Liver (tissue), 8 donors: ENCODE measurements at regions not wholly inside any gene's neighbourhood (a gene's known extent, or its start where the extent isn't known, plus 50 kb on each side); places are given as distances from the start of the nearest gene placed in this dataset.
"Not testable (repeated sequence)": the region's sequence is repeated elsewhere in the genome, so short reads cannot be mapped to it uniquely, and the experiment has no call there.

ENCODE experiments used
- DNase-seq: peaks from one replicate; pipeline ENCODE4 v3.0.0-alpha.2; 2017; ENCODE audit warnings: low spot score
- H3K27ac ChIP-seq, 2 donors: one replicate each; pipeline ENCODE4 v1.7.0; 2013; ENCODE audit warnings: inconsistent platforms in 2 of 2, low read length in 2 of 2, control low read depth in 1 of 2, low read depth in 1 of 2, mild to moderate bottlenecking in 1 of 2
- H3K27me3 ChIP-seq, 4 donors: one replicate each; pipeline versions ENCODE4 v1.6.1 to v1.7.0; 2013; ENCODE audit warnings: low read length in 3 of 4, inconsistent platforms in 1 of 4, mild to moderate bottlenecking in 1 of 4, moderate library complexity in 1 of 4; ENCODE audit not compliant: control insufficient read depth in 4 of 4, insufficient read depth in 4 of 4
- H3K36me3 ChIP-seq, 4 donors: one replicate each; pipeline versions ENCODE4 v1.6.1 to v1.7.0; 2013; ENCODE audit warnings: low read length in 3 of 4, mild to moderate bottlenecking in 3 of 4, low read depth in 1 of 4, moderate library complexity in 1 of 4; ENCODE audit not compliant: control insufficient read depth in 4 of 4, insufficient read depth in 3 of 4
- H3K4me1 ChIP-seq, 4 donors: one replicate each; pipeline versions ENCODE4 v1.6.1 to v1.7.0; 2013; ENCODE audit warnings: low read length in 3 of 4, mild to moderate bottlenecking in 3 of 4, moderate library complexity in 1 of 4; ENCODE audit not compliant: control insufficient read depth in 4 of 4, insufficient read depth in 4 of 4
- H3K4me3 ChIP-seq, 3 donors: one replicate each; pipeline versions ENCODE4 v1.6.1 to v1.7.0; 2013; ENCODE audit warnings: low read length in 3 of 3, control low read depth in 1 of 3, low read depth in 1 of 3, mild to moderate bottlenecking in 1 of 3
- H3K9ac ChIP-seq, 2 donors: one replicate each; pipeline ENCODE4 v1.7.0; 2013; ENCODE audit warnings: low read length in 2 of 2, mild to moderate bottlenecking in 2 of 2, moderate library complexity in 2 of 2, control low read depth in 1 of 2, low read depth in 1 of 2
- H3K9me3 ChIP-seq, 4 donors: one replicate each; pipeline versions ENCODE4 v1.6.1 to v1.7.0; 2013; ENCODE audit warnings: low read length in 3 of 4; ENCODE audit not compliant: control insufficient read depth in 4 of 4
- EGR1 ChIP-seq, 2 donors: IDR thresholded peaks; 2 replicates each; pipeline ENCODE4 v1.6.1; 2016 to 2018; ENCODE audit warnings: antibody characterized with exemption in 2 of 2, low read depth in 2 of 2
- FOXA1 ChIP-seq: IDR thresholded peaks from 2 replicates; pipeline ENCODE4 v1.6.1; 2016; ENCODE audit warnings: antibody characterized with exemption
- GABPA ChIP-seq, 2 donors: IDR thresholded peaks in 1 of 2; conservative IDR thresholded peaks in 1 of 2; 2 replicates each; pipeline ENCODE4 v1.6.1; 2016; ENCODE audit warnings: antibody characterized with exemption in 2 of 2, mild to moderate bottlenecking in 1 of 2, moderate library complexity in 1 of 2
- HNF4A ChIP-seq, 2 donors: conservative IDR thresholded peaks; 2 replicates each; pipeline ENCODE4 v1.6.1; 2016; ENCODE audit warnings: antibody characterized with exemption in 2 of 2, mild to moderate bottlenecking in 2 of 2
- HNF4G ChIP-seq: IDR thresholded peaks from 2 replicates; pipeline ENCODE4 v1.6.1; 2016; ENCODE audit warnings: antibody characterized with exemption
- JUND ChIP-seq, 2 donors: IDR thresholded peaks; 2 replicates each; pipeline ENCODE4 v1.6.1; 2016; ENCODE audit warnings: antibody characterized with exemption in 2 of 2
- RAD21 ChIP-seq, 2 donors: IDR thresholded peaks; 2 replicates each; pipeline ENCODE4 v1.6.1; 2016; ENCODE audit warnings: antibody characterized with exemption in 2 of 2, mild to moderate bottlenecking in 2 of 2
- SP1 ChIP-seq: IDR thresholded peaks from 2 replicates; pipeline ENCODE4 v1.6.1; 2018; ENCODE audit warnings: antibody characterized with exemption, mild to moderate bottlenecking
- TAF1 ChIP-seq: conservative IDR thresholded peaks from 2 replicates; pipeline ENCODE4 v1.6.1; 2016; ENCODE audit warnings: antibody characterized with exemption, mild to moderate bottlenecking
- WGBS: extraction: QIAGEN DNeasy Blood & Tissue Kit; methylation state at CpG from one replicate; pipeline ENCODE4 v1.1.7; 2013; 5-methylcytosine and 5-hydroxymethylcytosine counted together
- TF ChIP-seq, protein P1 (sequence below): IDR thresholded peaks from 2 replicates; pipeline ENCODE4 v1.6.1; 2016; ENCODE audit warnings: antibody characterized with exemption
- TF ChIP-seq, protein P2 (sequence below): IDR thresholded peaks from 2 replicates; pipeline ENCODE4 v1.6.1; 2016; ENCODE audit warnings: antibody characterized with exemption
- TF ChIP-seq, protein P3 (sequence below): fragments of 150-350 bp; IDR thresholded peaks from 2 replicates; pipeline ENCODE4 v1.5.1; 2017; ENCODE audit warnings: improper control_type of control experiment, low read depth, low read length; ENCODE audit not compliant: missing input control
- TF ChIP-seq, protein P4 (sequence below): IDR thresholded peaks from 2 replicates; pipeline ENCODE4 v1.6.1; 2016; ENCODE audit warnings: antibody characterized with exemption, mild to moderate bottlenecking
- donor health status: healthy.
- donor health status: healthy.
- donor health status: healthy.
- donor health status: healthy.
- donor health status: healthy.

DNA sequence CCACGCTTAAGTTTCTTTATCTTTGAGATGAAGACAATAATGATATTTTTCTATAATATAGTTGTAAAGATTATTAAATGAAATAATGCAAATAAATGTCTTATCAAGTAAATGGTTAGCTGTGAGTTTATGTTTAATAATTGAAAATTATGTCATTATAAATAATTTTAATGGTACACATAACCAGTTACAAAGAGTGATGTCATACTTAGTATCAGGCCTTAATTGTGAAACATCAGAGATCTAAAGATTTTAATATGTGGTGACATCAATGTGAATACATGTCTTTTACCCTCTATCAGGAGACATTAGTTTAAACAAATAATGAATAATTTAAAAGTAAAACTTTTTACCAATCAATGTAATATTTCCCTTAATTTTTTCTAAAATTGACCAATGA lies 63.8 kb upstream of the P2RY1 start (continued):
- TF ChIP-seq, protein P1, sequence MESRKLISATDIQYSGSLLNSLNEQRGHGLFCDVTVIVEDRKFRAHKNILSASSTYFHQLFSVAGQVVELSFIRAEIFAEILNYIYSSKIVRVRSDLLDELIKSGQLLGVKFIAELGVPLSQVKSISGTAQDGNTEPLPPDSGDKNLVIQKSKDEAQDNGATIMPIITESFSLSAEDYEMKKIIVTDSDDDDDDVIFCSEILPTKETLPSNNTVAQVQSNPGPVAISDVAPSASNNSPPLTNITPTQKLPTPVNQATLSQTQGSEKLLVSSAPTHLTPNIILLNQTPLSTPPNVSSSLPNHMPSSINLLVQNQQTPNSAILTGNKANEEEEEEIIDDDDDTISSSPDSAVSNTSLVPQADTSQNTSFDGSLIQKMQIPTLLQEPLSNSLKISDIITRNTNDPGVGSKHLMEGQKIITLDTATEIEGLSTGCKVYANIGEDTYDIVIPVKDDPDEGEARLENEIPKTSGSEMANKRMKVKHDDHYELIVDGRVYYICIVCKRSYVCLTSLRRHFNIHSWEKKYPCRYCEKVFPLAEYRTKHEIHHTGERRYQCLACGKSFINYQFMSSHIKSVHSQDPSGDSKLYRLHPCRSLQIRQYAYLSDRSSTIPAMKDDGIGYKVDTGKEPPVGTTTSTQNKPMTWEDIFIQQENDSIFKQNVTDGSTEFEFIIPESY = no peak
- no peak for TF ChIP-seq FOXA1
- TF ChIP-seq GABPA (IDR thresholded peaks at IDR 0.05 in 1 of 2, conservative IDR thresholded peaks at IDR 0.05 in 1 of 2) = no peak

DNA sequence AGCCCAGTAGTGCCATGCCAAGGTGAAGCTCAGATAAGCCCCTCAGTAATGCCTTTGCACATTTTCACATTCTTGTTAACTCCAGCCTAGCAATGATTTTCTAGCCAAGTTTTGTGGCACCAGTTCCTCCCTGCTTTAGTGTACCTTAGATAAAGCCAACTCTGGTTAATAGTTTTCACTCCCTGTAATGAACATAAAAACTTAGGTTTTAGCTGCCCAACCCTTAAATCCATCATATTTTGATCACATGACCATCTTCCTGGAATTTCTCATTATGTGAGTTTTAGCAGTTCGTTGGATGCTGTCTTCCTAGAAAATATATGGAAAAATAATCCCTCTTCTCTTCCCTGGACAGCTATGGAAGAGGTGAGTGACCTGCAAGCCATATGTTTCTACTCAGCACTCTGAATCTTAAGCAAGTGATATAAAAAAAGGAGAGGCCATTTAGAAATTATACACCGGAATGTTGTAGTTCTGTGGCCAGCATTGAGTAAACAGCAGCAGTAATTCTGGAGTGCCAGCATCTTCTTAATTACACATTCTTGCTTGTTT lies 62.2 kb upstream of the P2RY1 start:
- no peak for DNase-seq
- Histone ChIP-seq H3K27me3 (no peaks in the 10 kb centered on the region), H3K36me3 (no peaks in the 10 kb centered on the region), H3K4me3 (no peak overlapping the region), H3K27ac (no peak overlapping the region), H3K9ac (no peak overlapping the region), H3K4me1 (no peaks in the 10 kb centered on the region), H3K9me3 (no peaks in the 10 kb centered on the region)
- WGBS = 69% methylated on average over 2 of the region's 2 CpGs
- no peak for TF ChIP-seq TAF1
- no peak for TF ChIP-seq HNF4A (conservative IDR thresholded peaks at IDR 0.05)
- TF ChIP-seq RAD21 (IDR thresholded peaks at IDR 0.05) = no peak
- TF ChIP-seq EGR1 (IDR thresholded peaks at IDR 0.05; ENCODE audit: low read depth in 2 of 2) = no peak
- TF ChIP-seq, protein P2, sequence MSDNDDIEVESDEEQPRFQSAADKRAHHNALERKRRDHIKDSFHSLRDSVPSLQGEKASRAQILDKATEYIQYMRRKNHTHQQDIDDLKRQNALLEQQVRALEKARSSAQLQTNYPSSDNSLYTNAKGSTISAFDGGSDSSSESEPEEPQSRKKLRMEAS = no peak
- no peak for TF ChIP-seq SP1
- TF ChIP-seq, protein P3, sequence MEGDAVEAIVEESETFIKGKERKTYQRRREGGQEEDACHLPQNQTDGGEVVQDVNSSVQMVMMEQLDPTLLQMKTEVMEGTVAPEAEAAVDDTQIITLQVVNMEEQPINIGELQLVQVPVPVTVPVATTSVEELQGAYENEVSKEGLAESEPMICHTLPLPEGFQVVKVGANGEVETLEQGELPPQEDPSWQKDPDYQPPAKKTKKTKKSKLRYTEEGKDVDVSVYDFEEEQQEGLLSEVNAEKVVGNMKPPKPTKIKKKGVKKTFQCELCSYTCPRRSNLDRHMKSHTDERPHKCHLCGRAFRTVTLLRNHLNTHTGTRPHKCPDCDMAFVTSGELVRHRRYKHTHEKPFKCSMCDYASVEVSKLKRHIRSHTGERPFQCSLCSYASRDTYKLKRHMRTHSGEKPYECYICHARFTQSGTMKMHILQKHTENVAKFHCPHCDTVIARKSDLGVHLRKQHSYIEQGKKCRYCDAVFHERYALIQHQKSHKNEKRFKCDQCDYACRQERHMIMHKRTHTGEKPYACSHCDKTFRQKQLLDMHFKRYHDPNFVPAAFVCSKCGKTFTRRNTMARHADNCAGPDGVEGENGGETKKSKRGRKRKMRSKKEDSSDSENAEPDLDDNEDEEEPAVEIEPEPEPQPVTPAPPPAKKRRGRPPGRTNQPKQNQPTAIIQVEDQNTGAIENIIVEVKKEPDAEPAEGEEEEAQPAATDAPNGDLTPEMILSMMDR = no peak
- no peak for TF ChIP-seq FOXA1
- TF ChIP-seq, protein P4, sequence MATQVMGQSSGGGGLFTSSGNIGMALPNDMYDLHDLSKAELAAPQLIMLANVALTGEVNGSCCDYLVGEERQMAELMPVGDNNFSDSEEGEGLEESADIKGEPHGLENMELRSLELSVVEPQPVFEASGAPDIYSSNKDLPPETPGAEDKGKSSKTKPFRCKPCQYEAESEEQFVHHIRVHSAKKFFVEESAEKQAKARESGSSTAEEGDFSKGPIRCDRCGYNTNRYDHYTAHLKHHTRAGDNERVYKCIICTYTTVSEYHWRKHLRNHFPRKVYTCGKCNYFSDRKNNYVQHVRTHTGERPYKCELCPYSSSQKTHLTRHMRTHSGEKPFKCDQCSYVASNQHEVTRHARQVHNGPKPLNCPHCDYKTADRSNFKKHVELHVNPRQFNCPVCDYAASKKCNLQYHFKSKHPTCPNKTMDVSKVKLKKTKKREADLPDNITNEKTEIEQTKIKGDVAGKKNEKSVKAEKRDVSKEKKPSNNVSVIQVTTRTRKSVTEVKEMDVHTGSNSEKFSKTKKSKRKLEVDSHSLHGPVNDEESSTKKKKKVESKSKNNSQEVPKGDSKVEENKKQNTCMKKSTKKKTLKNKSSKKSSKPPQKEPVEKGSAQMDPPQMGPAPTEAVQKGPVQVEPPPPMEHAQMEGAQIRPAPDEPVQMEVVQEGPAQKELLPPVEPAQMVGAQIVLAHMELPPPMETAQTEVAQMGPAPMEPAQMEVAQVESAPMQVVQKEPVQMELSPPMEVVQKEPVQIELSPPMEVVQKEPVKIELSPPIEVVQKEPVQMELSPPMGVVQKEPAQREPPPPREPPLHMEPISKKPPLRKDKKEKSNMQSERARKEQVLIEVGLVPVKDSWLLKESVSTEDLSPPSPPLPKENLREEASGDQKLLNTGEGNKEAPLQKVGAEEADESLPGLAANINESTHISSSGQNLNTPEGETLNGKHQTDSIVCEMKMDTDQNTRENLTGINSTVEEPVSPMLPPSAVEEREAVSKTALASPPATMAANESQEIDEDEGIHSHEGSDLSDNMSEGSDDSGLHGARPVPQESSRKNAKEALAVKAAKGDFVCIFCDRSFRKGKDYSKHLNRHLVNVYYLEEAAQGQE = no peak

DNA sequence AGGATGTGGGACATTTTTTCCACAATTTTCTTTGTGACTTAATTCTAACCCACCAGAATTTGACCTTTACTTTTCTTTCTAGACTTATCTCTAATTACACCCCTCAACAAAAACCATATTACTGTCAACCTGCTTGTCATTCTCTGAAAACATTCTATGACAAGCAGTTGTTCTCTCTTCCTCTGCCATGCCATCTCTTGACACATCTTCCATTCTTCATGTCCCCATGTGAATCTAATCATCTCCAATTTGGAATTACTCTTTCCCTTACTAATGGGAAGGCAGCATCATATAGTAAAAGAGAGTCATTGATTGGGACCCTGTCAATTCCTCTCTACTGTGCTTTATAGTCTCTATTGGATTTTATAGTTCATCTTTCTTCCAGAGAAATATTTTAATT lies 61.3 kb upstream of the P2RY1 start:
- H3K27me3 ChIP-seq = no peaks in the 10 kb centered on the region
- H3K36me3 ChIP-seq = no peaks in the 10 kb centered on the region
- no peak for TF ChIP-seq JUND (IDR thresholded peaks at IDR 0.05)
- TF ChIP-seq, protein P3 = no peak
- TF ChIP-seq SP1 = no peak
- no peak for TF ChIP-seq TAF1
- TF ChIP-seq HNF4G = no peak
- no peak for TF ChIP-seq GABPA (IDR thresholded peaks at IDR 0.05 in 1 of 2, conservative IDR thresholded peaks at IDR 0.05 in 1 of 2)
- TF ChIP-seq, protein P1 = no peak
- TF ChIP-seq FOXA1 = no peak
- no peak for DNase-seq
- no peaks in the 10 kb centered on the region for H3K4me1 ChIP-seq
- no peak overlapping the region for H3K27ac ChIP-seq
- H3K9ac ChIP-seq = no peak overlapping the region
- H3K4me3 ChIP-seq = no peak overlapping the region
- H3K9me3 ChIP-seq = no peaks in the 10 kb centered on the region

DNA sequence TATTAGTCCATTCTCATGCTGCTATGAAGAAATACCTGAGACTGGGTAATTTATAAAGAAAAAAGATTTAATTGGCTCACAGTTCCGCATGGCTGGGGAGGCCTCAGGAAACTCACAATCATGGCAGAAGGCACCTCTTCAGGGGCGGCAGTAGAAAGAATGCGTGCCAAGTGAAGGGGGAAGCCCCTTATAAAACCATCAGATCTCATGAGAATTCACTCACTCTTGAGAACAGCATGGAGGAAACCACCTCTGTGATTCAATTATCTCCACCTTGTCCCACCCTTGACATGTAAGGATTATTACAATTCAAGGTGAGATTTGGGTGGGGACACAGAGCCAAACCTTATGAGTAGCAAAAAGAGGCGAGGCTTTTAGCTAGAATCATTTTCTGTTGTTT lies 60.7 kb upstream of the P2RY1 start:
- not testable (repeated sequence) for H3K27me3 ChIP-seq
- 89% methylated on average over 4 of the region's 4 CpGs for WGBS

More for the DNA sequence above, 60.7 kb upstream of the P2RY1 start:
- not testable (repeated sequence) for DNase-seq, H3K4me1 ChIP-seq, H3K9me3 ChIP-seq, H3K27ac ChIP-seq, H3K9ac ChIP-seq, H3K4me3 ChIP-seq, H3K36me3 ChIP-seq
